A172 (cell line): ENCODE measurements at regions not wholly inside any gene's neighbourhood (a gene's known extent, or its start where the extent isn't known, plus 50 kb on each side); places are given as distances from the start of the nearest gene placed in this dataset.
"Not testable (repeated sequence)": the region's sequence is repeated elsewhere in the genome, so short reads cannot be mapped to it uniquely, and the experiment has no call there.

Experiments used
- DNase-seq: peaks from one replicate; pipeline ENCODE4 v3.0.0-alpha.2; 2015; ENCODE audit warnings: low spot score

GRCh38 chr6:71360556-71361335 is 72.1 kb downstream of the OGFRL1 start:
- DNase-seq: not testable (repeated sequence)

- DNase-seq: no peak
Measured at GRCh38 chr6:71364889-71365542, 76.4 kb downstream of the OGFRL1 start.

GRCh38 chr6:71367756-71368155 is 79.1 kb downstream of the OGFRL1 start:
- DNase-seq: no peak

- no peak for DNase-seq
Measured at GRCh38 chr6:71368284-71368683, 79.7 kb downstream of the OGFRL1 start.

- no peak for DNase-seq
Measured at GRCh38 chr6:71371559-71371958, 82.9 kb downstream of the OGFRL1 start.

GRCh38 chr6:71373943-71374342 is 85.3 kb downstream of the OGFRL1 start:
- no peak for DNase-seq

- DNase-seq: no peak
Measured at GRCh38 chr6:71375676-71376075, 87.1 kb downstream of the OGFRL1 start.

- no peak for DNase-seq
Measured at GRCh38 chr6:71376830-71377229, 88.2 kb downstream of the OGFRL1 start.

- DNase-seq: no peak
Measured at GRCh38 chr6:71383476-71383875, 94.9 kb downstream of the OGFRL1 start.

- no peak for DNase-seq
Measured at GRCh38 chr6:71383901-71384489, 95.4 kb downstream of the OGFRL1 start.

GRCh38 chr6:71385111-71385822 is 96.7 kb downstream of the OGFRL1 start:
- no peak for DNase-seq

- DNase-seq: no peak
Measured at GRCh38 chr6:71386215-71386614, 97.6 kb downstream of the OGFRL1 start.

- no peak for DNase-seq
Measured at GRCh38 chr6:71387179-71387578, 98.6 kb downstream of the OGFRL1 start.

- DNase-seq: no peak
Measured at GRCh38 chr6:71388068-71388744, 99.6 kb downstream of the OGFRL1 start.

GRCh38 chr6:71388856-71389527 is 100.4 kb downstream of the OGFRL1 start:
- no peak for DNase-seq

- no peak for DNase-seq
Measured at GRCh38 chr6:71391126-71391525, 102.5 kb downstream of the OGFRL1 start.

- no peak for DNase-seq
Measured at GRCh38 chr6:71392276-71392675, 103.7 kb downstream of the OGFRL1 start.

GRCh38 chr6:71393471-71393870 is 104.9 kb downstream of the OGFRL1 start:
- peak; percentile 42 for DNase-seq

GRCh38 chr6:71393981-71394432 is 105.4 kb downstream of the OGFRL1 start:
- peak; percentile 60 for DNase-seq

- no peak for DNase-seq
Measured at GRCh38 chr6:71394926-71395325, 106.3 kb downstream of the OGFRL1 start.
